ENCODE measurements at regions not wholly inside any gene's neighbourhood (a gene's known extent, or its start where the extent isn't known, plus 50 kb on each side); places are given as distances from the start of the nearest gene placed in this dataset.

GRCh38 chr9:85112391-85112790 is 442.9 kb downstream of the NTRK2 start:
- Histone ChIP-seq H3K4me2 (ENCODE audit: low read length) (no peak overlapping the region), H3K9ac (ENCODE audit: low read length) (no peak overlapping the region), H3K79me2 (replicated peaks; ENCODE audit: insufficient read depth, low read length) (no peaks in the 10 kb centered on the region), H3K9me3 (ENCODE audit: low read length) (no peaks in the 10 kb centered on the region), H3K27ac (ENCODE audit: low read length) (no peak overlapping the region), H3K27me3 (ENCODE audit: insufficient read depth, low read depth, low read length) (no peaks in the 10 kb centered on the region), H3K36me3 (ENCODE audit: insufficient read depth, low read length) (no peaks in the 10 kb centered on the region), H3F3A (ENCODE audit: insufficient read depth, low read length, poor library complexity, severe bottlenecking) (no peaks in the 10 kb centered on the region), H3K4me3 (ENCODE audit: low read length) (no peak overlapping the region), H4K20me1 (ENCODE audit: insufficient read depth) (no peaks in the 10 kb centered on the region), H3K9me2 (ENCODE audit: insufficient read depth, low read length) (no peaks in the 10 kb centered on the region), H2AFZ (ENCODE audit: low read depth, low read length) (no peak overlapping the region)
- no peak for TF ChIP-seq EZH2 (IDR thresholded peaks at IDR 0.05; ENCODE audit: borderline replicate concordance, insufficient read depth, low read length, poor library complexity, severe bottlenecking)
- no peak for TF ChIP-seq CTCF (IDR thresholded peaks at IDR 0.05; ENCODE audit: poor library complexity, severe bottlenecking)
- no peak for TF ChIP-seq MXI1 (conservative IDR thresholded peaks at IDR 0.05; ENCODE audit: poor library complexity, severe bottlenecking)
- TF ChIP-seq SMC3 (conservative IDR thresholded peaks at IDR 0.05; ENCODE audit: poor library complexity), result no peak

- H3K9me2 ChIP-seq (ENCODE audit: insufficient read depth, low read length), result no peaks in the 10 kb centered on the region
- H2AFZ ChIP-seq (ENCODE audit: low read depth, low read length), result no peak overlapping the region
- no peaks in the 10 kb centered on the region for H4K20me1 ChIP-seq (ENCODE audit: insufficient read depth)
- no peak overlapping the region for H3K4me2 ChIP-seq (ENCODE audit: low read length)
- no peak overlapping the region for H3K9ac ChIP-seq (ENCODE audit: low read length)
- no peak for TF ChIP-seq EZH2 (IDR thresholded peaks at IDR 0.05; ENCODE audit: borderline replicate concordance, insufficient read depth, low read length, poor library complexity, severe bottlenecking)
- no peaks in the 10 kb centered on the region for H3K9me3 ChIP-seq (ENCODE audit: low read length)
- H3K27me3 ChIP-seq (ENCODE audit: insufficient read depth, low read depth, low read length), result no peaks in the 10 kb centered on the region
- no peaks in the 10 kb centered on the region for H3K36me3 ChIP-seq (ENCODE audit: insufficient read depth, low read length)
- no peak overlapping the region for H3K4me3 ChIP-seq (ENCODE audit: low read length)
- no peak overlapping the region for H3K27ac ChIP-seq (ENCODE audit: low read length)
- no peaks in the 10 kb centered on the region for H3K79me2 ChIP-seq (replicated peaks; ENCODE audit: insufficient read depth, low read length)
- no peaks in the 10 kb centered on the region for H3F3A ChIP-seq (ENCODE audit: insufficient read depth, low read length, poor library complexity, severe bottlenecking)
These were observed 439.2 kb downstream of the NTRK2 start for GRCh38 chr9:85108746-85109145.

- H3K9me2 ChIP-seq (ENCODE audit: insufficient read depth, low read length), result no peaks in the 10 kb centered on the region
- no peak overlapping the region for H3K27ac ChIP-seq (ENCODE audit: low read length)
- no peaks in the 10 kb centered on the region for H3K9me3 ChIP-seq (ENCODE audit: low read length)
- no peak overlapping the region for H3K4me2 ChIP-seq (ENCODE audit: low read length)
- no peaks in the 10 kb centered on the region for H3F3A ChIP-seq (ENCODE audit: insufficient read depth, low read length, poor library complexity, severe bottlenecking)
- no peaks in the 10 kb centered on the region for H3K27me3 ChIP-seq (ENCODE audit: insufficient read depth, low read depth, low read length)
- H2AFZ ChIP-seq (ENCODE audit: low read depth, low read length), result no peak overlapping the region
- no peaks in the 10 kb centered on the region for H4K20me1 ChIP-seq (ENCODE audit: insufficient read depth)
- no peaks in the 10 kb centered on the region for H3K36me3 ChIP-seq (ENCODE audit: insufficient read depth, low read length)
- H3K4me3 ChIP-seq (ENCODE audit: low read length), result no peak overlapping the region
- TF ChIP-seq REST (IDR thresholded peaks at IDR 0.05; ENCODE audit: borderline replicate concordance) (no peak), MXI1 (conservative IDR thresholded peaks at IDR 0.05; ENCODE audit: poor library complexity, severe bottlenecking) (no peak), TAF1 (IDR thresholded peaks at IDR 0.05; ENCODE audit: low read depth) (no peak), CTCF (IDR thresholded peaks at IDR 0.05; ENCODE audit: poor library complexity, severe bottlenecking) (no peak), EP300 (conservative IDR thresholded peaks at IDR 0.05; ENCODE audit: poor library complexity, severe bottlenecking) (no peak), SMC3 (conservative IDR thresholded peaks at IDR 0.05; ENCODE audit: poor library complexity) (no peak), EZH2 (IDR thresholded peaks at IDR 0.05; ENCODE audit: borderline replicate concordance, insufficient read depth, low read length, poor library complexity, severe bottlenecking) (no peak), POLR2AphosphoS5 (IDR thresholded peaks at IDR 0.05) (no peak), RAD21 (conservative IDR thresholded peaks at IDR 0.05) (no peak)
- no peak overlapping the region for H3K9ac ChIP-seq (ENCODE audit: low read length)
- no peaks in the 10 kb centered on the region for H3K79me2 ChIP-seq (replicated peaks; ENCODE audit: insufficient read depth, low read length)
These were observed 438.7 kb downstream of the NTRK2 start for GRCh38 chr9:85108229-85108628.
